Transverse colon (tissue), 3 donors: ENCODE measurements at regions not wholly inside any gene's neighbourhood (a gene's known extent, or its start where the extent isn't known, plus 50 kb on each side); places are given as distances from the start of the nearest gene placed in this dataset.
"Not testable (repeated sequence)": the region's sequence is repeated elsewhere in the genome, so short reads cannot be mapped to it uniquely, and the experiment has no call there.

Experiments
- POLR2A ChIP-seq: fragments of 450-650 bp; IDR thresholded peaks from one replicate; pipeline ENCODE4 v1.6.1; 2016; ENCODE audit warnings: antibody characterized with exemption, mild to moderate bottlenecking, moderate library complexity
- TF ChIP-seq, protein P1 (sequence below), 5 experiments: fragments of 200-600 bp in 3 of 5; fragments of 450-650 bp in 2 of 5; sonication (generic) in 3 of 5; IDR thresholded peaks; 1 replicate in 2 of 5; 2 replicates in 3 of 5; pipeline ENCODE4 v1.5.1; 2016 to 2017; ENCODE audit warnings: antibody characterized with exemption in 5 of 5, inconsistent platforms in 3 of 5, mild to moderate bottlenecking in 2 of 5, moderate library complexity in 1 of 5

GRCh38 chr11:121362955-121363354 is 70.4 kb downstream of the SC5D start:
- TF ChIP-seq, protein P1, sequence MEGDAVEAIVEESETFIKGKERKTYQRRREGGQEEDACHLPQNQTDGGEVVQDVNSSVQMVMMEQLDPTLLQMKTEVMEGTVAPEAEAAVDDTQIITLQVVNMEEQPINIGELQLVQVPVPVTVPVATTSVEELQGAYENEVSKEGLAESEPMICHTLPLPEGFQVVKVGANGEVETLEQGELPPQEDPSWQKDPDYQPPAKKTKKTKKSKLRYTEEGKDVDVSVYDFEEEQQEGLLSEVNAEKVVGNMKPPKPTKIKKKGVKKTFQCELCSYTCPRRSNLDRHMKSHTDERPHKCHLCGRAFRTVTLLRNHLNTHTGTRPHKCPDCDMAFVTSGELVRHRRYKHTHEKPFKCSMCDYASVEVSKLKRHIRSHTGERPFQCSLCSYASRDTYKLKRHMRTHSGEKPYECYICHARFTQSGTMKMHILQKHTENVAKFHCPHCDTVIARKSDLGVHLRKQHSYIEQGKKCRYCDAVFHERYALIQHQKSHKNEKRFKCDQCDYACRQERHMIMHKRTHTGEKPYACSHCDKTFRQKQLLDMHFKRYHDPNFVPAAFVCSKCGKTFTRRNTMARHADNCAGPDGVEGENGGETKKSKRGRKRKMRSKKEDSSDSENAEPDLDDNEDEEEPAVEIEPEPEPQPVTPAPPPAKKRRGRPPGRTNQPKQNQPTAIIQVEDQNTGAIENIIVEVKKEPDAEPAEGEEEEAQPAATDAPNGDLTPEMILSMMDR (IDR thresholded peaks at IDR 0.05), result not testable (repeated sequence)
- not testable (repeated sequence) for TF ChIP-seq POLR2A
